ENCODE measurements at regions not wholly inside any gene's neighbourhood (a gene's known extent, or its start where the extent isn't known, plus 50 kb on each side); places are given as distances from the start of the nearest gene placed in this dataset.

DNA sequence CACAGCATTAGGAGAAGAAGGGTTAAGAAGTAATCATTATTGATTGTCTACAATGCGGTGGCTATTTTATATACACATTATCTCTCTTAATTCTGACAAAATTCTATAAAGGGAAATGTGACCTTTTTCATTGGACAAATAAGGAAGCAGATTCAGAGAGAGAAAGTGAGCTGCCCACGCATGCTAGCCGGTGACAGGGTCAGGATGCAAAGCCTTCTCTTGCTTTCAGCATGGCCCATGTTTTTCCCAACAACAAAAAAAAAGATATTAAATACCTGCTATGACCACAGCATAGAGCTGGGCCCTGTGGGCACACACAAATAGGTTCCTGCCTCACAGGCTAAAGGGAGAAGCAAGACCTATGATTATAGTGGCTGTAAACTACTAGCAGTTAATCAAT lies 66.8 kb downstream of the PPP1R3C start:
- TF ChIP-seq, protein P1, sequence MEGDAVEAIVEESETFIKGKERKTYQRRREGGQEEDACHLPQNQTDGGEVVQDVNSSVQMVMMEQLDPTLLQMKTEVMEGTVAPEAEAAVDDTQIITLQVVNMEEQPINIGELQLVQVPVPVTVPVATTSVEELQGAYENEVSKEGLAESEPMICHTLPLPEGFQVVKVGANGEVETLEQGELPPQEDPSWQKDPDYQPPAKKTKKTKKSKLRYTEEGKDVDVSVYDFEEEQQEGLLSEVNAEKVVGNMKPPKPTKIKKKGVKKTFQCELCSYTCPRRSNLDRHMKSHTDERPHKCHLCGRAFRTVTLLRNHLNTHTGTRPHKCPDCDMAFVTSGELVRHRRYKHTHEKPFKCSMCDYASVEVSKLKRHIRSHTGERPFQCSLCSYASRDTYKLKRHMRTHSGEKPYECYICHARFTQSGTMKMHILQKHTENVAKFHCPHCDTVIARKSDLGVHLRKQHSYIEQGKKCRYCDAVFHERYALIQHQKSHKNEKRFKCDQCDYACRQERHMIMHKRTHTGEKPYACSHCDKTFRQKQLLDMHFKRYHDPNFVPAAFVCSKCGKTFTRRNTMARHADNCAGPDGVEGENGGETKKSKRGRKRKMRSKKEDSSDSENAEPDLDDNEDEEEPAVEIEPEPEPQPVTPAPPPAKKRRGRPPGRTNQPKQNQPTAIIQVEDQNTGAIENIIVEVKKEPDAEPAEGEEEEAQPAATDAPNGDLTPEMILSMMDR (IDR thresholded peaks at IDR 0.05): no peak
- TF ChIP-seq, protein P2, sequence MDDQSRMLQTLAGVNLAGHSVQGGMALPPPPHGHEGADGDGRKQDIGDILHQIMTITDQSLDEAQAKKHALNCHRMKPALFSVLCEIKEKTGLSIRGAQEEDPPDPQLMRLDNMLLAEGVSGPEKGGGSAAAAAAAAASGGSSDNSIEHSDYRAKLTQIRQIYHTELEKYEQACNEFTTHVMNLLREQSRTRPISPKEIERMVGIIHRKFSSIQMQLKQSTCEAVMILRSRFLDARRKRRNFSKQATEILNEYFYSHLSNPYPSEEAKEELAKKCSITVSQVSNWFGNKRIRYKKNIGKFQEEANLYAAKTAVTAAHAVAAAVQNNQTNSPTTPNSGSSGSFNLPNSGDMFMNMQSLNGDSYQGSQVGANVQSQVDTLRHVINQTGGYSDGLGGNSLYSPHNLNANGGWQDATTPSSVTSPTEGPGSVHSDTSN (IDR thresholded peaks at IDR 0.05): no peak
- TF ChIP-seq EZH2phosphoT487 (IDR thresholded peaks at IDR 0.05; ENCODE audit: borderline replicate concordance, low read depth) (no peak), TAF1 (IDR thresholded peaks at IDR 0.05; ENCODE audit: borderline replicate concordance, low read depth, low read length) (no peak), RCOR1 (IDR thresholded peaks at IDR 0.05; ENCODE audit: low read length) (no peak), TEAD4 (IDR thresholded peaks at IDR 0.05; ENCODE audit: borderline replicate concordance, insufficient read depth) (no peak), TCF12 (IDR thresholded peaks at IDR 0.05) (no peak), YY1 (IDR thresholded peaks at IDR 0.05; ENCODE audit: low read depth) (no peak), EP300 (IDR thresholded peaks at IDR 0.05; ENCODE audit: borderline replicate concordance in 1 of 2, low read depth in 1 of 2, low read length in 1 of 2) (no peak), POLR2AphosphoS5 (IDR thresholded peaks at IDR 0.05; ENCODE audit: low read depth, low read length) (no peak)
- TF ChIP-seq, protein P3, sequence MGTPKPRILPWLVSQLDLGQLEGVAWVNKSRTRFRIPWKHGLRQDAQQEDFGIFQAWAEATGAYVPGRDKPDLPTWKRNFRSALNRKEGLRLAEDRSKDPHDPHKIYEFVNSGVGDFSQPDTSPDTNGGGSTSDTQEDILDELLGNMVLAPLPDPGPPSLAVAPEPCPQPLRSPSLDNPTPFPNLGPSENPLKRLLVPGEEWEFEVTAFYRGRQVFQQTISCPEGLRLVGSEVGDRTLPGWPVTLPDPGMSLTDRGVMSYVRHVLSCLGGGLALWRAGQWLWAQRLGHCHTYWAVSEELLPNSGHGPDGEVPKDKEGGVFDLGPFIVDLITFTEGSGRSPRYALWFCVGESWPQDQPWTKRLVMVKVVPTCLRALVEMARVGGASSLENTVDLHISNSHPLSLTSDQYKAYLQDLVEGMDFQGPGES (IDR thresholded peaks at IDR 0.05; ENCODE audit: low read depth, low read length): no peak
- TF ChIP-seq, protein P4, sequence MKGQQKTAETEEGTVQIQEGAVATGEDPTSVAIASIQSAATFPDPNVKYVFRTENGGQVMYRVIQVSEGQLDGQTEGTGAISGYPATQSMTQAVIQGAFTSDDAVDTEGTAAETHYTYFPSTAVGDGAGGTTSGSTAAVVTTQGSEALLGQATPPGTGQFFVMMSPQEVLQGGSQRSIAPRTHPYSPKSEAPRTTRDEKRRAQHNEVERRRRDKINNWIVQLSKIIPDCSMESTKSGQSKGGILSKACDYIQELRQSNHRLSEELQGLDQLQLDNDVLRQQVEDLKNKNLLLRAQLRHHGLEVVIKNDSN (IDR thresholded peaks at IDR 0.05; ENCODE audit: borderline replicate concordance, low read depth): no peak
- TF ChIP-seq, protein P5, sequence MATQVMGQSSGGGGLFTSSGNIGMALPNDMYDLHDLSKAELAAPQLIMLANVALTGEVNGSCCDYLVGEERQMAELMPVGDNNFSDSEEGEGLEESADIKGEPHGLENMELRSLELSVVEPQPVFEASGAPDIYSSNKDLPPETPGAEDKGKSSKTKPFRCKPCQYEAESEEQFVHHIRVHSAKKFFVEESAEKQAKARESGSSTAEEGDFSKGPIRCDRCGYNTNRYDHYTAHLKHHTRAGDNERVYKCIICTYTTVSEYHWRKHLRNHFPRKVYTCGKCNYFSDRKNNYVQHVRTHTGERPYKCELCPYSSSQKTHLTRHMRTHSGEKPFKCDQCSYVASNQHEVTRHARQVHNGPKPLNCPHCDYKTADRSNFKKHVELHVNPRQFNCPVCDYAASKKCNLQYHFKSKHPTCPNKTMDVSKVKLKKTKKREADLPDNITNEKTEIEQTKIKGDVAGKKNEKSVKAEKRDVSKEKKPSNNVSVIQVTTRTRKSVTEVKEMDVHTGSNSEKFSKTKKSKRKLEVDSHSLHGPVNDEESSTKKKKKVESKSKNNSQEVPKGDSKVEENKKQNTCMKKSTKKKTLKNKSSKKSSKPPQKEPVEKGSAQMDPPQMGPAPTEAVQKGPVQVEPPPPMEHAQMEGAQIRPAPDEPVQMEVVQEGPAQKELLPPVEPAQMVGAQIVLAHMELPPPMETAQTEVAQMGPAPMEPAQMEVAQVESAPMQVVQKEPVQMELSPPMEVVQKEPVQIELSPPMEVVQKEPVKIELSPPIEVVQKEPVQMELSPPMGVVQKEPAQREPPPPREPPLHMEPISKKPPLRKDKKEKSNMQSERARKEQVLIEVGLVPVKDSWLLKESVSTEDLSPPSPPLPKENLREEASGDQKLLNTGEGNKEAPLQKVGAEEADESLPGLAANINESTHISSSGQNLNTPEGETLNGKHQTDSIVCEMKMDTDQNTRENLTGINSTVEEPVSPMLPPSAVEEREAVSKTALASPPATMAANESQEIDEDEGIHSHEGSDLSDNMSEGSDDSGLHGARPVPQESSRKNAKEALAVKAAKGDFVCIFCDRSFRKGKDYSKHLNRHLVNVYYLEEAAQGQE (IDR thresholded peaks at IDR 0.05; ENCODE audit: low read depth, low read length): no peak
